HEK293 (cell line): ENCODE measurements at regions not wholly inside any gene's neighbourhood (a gene's known extent, or its start where the extent isn't known, plus 50 kb on each side); places are given as distances from the start of the nearest gene placed in this dataset.

ENCODE experiments used
- CTCF ChIA-PET: fragments of 350-600 bp; formaldehyde crosslinking; extraction: SDS; loops from one replicate; lab custom pipeline; 2021; ENCODE audit warnings: antibody characterized with exemption; lab: Yijun Ruan, JAX
- POLR2A ChIA-PET: fragments of 300-600 bp; formaldehyde crosslinking; extraction: SDS; loops from one replicate; lab custom pipeline; 2020; ENCODE audit warnings: antibody characterized with exemption, inconsistent platforms; lab: Yijun Ruan, JAX
- H3K27ac ChIP-seq: fragments of 200-500 bp; sonication (Bioruptor generic); 2 replicates; pipeline ENCODE4 v1.5.1; 2014; ENCODE audit warnings: low read depth, low read length, control low read depth, inconsistent platforms; ENCODE audit errors: extremely low read depth
- H3K36me3 ChIP-seq, 2 experiments: fragments of 200-500 bp in 1 of 2; sonication (Bioruptor generic) in 1 of 2; 1 replicate in 1 of 2; 2 replicates in 1 of 2; pipeline ENCODE4 v1.5.1; 2014 to 2017; ENCODE audit warnings: inconsistent platforms in 2 of 2, low read length in 2 of 2; ENCODE audit not compliant: control insufficient read depth in 2 of 2, insufficient read depth in 1 of 2
- H3K4me1 ChIP-seq: fragments of 200-500 bp; sonication (Bioruptor generic); 2 replicates; pipeline ENCODE4 v1.5.1; 2014; ENCODE audit warnings: mild to moderate bottlenecking, low read length, inconsistent platforms; ENCODE audit not compliant: control insufficient read depth, insufficient read depth
- H3K4me3 ChIP-seq: 2 replicates; pipeline ENCODE4 v1.5.1; 2011; ENCODE audit warnings: low read depth, mild to moderate bottlenecking, control low read depth, low read length, moderate library complexity
- H3K9me3 ChIP-seq: fragments of 200-500 bp; sonication (Bioruptor generic); 2 replicates; pipeline ENCODE4 v1.5.1; 2014; ENCODE audit warnings: low read depth, low read length, inconsistent platforms; ENCODE audit not compliant: control insufficient read depth, insufficient read depth
- EGR2 ChIP-seq: fragments of 450-650 bp; formaldehyde crosslinking; IDR thresholded peaks from 2 replicates; pipeline ENCODE4 v1.5.1; 2016; ENCODE audit warnings: low read depth, missing biosample characterization, missing genetic modification characterization
- TCF7L2 ChIP-seq: IDR thresholded peaks from 2 replicates; pipeline ENCODE4 v1.6.1; 2011; ENCODE audit warnings: low read depth, mild to moderate bottlenecking, inconsistent platforms, low read length, moderate library complexity, borderline replicate concordance
- TRIM28 ChIP-seq: IDR thresholded peaks from 2 replicates; pipeline ENCODE4 v1.6.1; 2011; ENCODE audit warnings: low read length, control low read depth, borderline replicate concordance
- ZFP37 ChIP-seq: fragments of 450-650 bp; formaldehyde crosslinking; IDR thresholded peaks from 2 replicates; pipeline ENCODE4 v1.5.1; 2016; ENCODE audit warnings: missing biosample characterization, missing genetic modification characterization
- ZIC2 ChIP-seq: fragments of 450-650 bp; formaldehyde crosslinking; IDR thresholded peaks from 2 replicates; pipeline ENCODE4 v1.5.1; 2016; ENCODE audit warnings: missing biosample characterization, missing genetic modification characterization
- ZNF223 ChIP-seq: fragments of 450-650 bp; formaldehyde crosslinking; IDR thresholded peaks from 2 replicates; pipeline ENCODE4 v1.5.1; 2016; ENCODE audit warnings: missing biosample characterization, missing genetic modification characterization
- ZNF350 ChIP-seq: fragments of 450-650 bp; formaldehyde crosslinking; IDR thresholded peaks from 2 replicates; pipeline ENCODE4 v1.5.0; 2017; ENCODE audit warnings: missing biosample characterization, mild to moderate bottlenecking, missing genetic modification characterization
- ZNF48 ChIP-seq: fragments of 450-650 bp; formaldehyde crosslinking; IDR thresholded peaks from 2 replicates; pipeline ENCODE4 v1.5.1; 2016; ENCODE audit warnings: missing biosample characterization, missing genetic modification characterization
- ZNF514 ChIP-seq: fragments of 450-650 bp; formaldehyde crosslinking; IDR thresholded peaks from 2 replicates; pipeline ENCODE4 v1.5.1; 2016; ENCODE audit warnings: missing biosample characterization, missing genetic modification characterization
- ZNF624 ChIP-seq: fragments of 450-650 bp; formaldehyde crosslinking; IDR thresholded peaks from 2 replicates; pipeline ENCODE4 v1.5.1; 2017; ENCODE audit warnings: missing biosample characterization, missing genetic modification characterization
- ZNF837 ChIP-seq: fragments of 450-650 bp; formaldehyde crosslinking; IDR thresholded peaks from 2 replicates; pipeline ENCODE4 v1.5.1; 2016; ENCODE audit warnings: missing biosample characterization, missing genetic modification characterization
- TF ChIP-seq, protein P1 (sequence below): fragments of 450-650 bp; formaldehyde crosslinking; IDR thresholded peaks from 2 replicates; pipeline ENCODE4 v1.5.1; 2016; ENCODE audit warnings: missing biosample characterization, missing genetic modification characterization
- TF ChIP-seq, protein P2 (sequence below): fragments of 450-650 bp; formaldehyde crosslinking; IDR thresholded peaks from 2 replicates; pipeline ENCODE4 v1.5.1; 2016; ENCODE audit warnings: missing biosample characterization, missing genetic modification characterization
- TF ChIP-seq, protein P3 (sequence below): fragments of 450-650 bp; formaldehyde crosslinking; IDR thresholded peaks from 2 replicates; pipeline ENCODE4 v1.5.1; 2017; ENCODE audit warnings: missing biosample characterization, missing genetic modification characterization
- TF ChIP-seq, protein P4 (sequence below): fragments of 450-650 bp; formaldehyde crosslinking; IDR thresholded peaks from 2 replicates; pipeline ENCODE4 v1.5.1; 2016; ENCODE audit warnings: missing biosample characterization, missing genetic modification characterization
- TF ChIP-seq, protein P5 (sequence below): fragments of 450-650 bp; formaldehyde crosslinking; IDR thresholded peaks from 2 replicates; pipeline ENCODE4 v1.5.0; 2017; ENCODE audit warnings: missing biosample characterization, missing genetic modification characterization, borderline replicate concordance

DNA sequence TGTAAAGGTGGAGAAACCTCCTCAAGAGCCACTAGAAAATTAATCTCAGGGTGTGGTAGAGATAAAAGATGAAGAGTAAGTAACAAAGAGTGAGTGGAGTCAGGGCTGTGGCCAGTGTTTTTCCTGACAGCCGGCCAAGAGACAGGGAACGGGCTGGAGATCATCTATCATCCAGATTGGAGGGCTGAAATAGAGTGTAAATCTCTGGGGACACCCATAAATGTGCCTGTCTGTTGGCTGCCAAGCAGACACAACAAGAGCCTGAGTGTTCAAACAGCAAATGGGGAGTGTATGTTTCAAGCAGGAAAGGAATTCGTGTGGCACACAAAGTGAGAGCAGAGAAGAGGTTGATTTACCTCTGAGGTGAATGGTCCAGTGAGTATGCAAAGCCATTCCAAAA is 326.4 kb upstream of the KHDRBS2 start (continued):
- TF ChIP-seq, protein P1, sequence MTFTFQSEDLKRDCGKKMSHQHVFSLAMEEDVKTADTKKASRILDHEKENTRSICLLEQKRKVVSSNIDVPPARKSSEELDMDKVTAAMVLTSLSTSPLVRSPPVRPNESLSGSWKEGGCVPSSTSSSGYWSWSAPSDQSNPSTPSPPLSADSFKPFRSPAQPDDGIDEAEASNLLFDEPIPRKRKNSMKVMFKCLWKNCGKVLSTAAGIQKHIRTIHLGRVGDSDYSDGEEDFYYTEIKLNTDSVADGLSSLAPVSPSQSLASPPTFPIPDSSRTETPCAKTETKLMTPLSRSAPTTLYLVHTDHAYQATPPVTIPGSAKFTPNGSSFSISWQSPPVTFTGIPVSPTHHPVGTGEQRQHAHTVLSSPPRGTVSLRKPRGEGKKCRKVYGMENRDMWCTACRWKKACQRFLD (tag by site-specific recombination) = no peak

DNA sequence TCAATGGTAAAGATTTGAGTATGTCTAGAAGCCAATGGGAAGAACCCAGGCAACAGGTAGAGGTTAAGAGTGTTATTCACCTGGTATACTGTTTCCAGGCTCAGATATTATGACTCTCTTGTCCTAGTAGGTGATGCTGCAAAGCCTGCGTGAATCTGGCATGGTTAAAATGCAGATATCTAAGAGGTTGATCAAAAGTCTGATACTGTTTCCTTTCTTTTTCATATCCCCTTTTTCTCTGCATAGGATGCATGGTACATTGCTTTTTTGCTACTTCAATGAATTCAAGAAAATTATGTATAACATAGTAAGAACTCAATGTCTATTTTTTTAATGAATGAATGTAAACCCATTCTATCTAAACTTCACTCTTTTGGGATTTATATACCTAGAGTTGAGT is 284.3 kb upstream of the KHDRBS2 start:
- Histone ChIP-seq H3K4me3 (no peak overlapping the region), H3K4me1 (no peaks in the 10 kb centered on the region), H3K36me3 (no peaks in the 10 kb centered on the region), H3K9me3 (no peaks in the 10 kb centered on the region), H3K27ac (no peak overlapping the region)
- TF ChIP-seq ZNF350 (tag by site-specific recombination) (no peak), TRIM28 (no peak), ZFP37 (tag by site-specific recombination) (no peak), ZNF48 (no peak), ZNF837 (tag by site-specific recombination) (no peak), ZNF624 (tag by site-specific recombination) (no peak), EGR2 (tag by site-specific recombination) (no peak), ZNF514 (no peak)
- TF ChIP-seq, protein P2, sequence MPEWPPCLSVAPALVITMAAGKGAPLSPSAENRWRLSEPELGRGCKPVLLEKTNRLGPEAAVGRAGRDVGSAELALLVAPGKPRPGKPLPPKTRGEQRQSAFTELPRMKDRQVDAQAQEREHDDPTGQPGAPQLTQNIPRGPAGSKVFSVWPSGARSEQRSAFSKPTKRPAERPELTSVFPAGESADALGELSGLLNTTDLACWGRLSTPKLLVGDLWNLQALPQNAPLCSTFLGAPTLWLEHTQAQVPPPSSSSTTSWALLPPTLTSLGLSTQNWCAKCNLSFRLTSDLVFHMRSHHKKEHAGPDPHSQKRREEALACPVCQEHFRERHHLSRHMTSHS (tag by site-specific recombination) = no peak
- TF ChIP-seq, protein P3, sequence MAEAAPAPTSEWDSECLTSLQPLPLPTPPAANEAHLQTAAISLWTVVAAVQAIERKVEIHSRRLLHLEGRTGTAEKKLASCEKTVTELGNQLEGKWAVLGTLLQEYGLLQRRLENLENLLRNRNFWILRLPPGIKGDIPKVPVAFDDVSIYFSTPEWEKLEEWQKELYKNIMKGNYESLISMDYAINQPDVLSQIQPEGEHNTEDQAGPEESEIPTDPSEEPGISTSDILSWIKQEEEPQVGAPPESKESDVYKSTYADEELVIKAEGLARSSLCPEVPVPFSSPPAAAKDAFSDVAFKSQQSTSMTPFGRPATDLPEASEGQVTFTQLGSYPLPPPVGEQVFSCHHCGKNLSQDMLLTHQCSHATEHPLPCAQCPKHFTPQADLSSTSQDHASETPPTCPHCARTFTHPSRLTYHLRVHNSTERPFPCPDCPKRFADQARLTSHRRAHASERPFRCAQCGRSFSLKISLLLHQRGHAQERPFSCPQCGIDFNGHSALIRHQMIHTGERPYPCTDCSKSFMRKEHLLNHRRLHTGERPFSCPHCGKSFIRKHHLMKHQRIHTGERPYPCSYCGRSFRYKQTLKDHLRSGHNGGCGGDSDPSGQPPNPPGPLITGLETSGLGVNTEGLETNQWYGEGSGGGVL (tag by site-specific recombination) = no peak
- TF ChIP-seq, protein P4, sequence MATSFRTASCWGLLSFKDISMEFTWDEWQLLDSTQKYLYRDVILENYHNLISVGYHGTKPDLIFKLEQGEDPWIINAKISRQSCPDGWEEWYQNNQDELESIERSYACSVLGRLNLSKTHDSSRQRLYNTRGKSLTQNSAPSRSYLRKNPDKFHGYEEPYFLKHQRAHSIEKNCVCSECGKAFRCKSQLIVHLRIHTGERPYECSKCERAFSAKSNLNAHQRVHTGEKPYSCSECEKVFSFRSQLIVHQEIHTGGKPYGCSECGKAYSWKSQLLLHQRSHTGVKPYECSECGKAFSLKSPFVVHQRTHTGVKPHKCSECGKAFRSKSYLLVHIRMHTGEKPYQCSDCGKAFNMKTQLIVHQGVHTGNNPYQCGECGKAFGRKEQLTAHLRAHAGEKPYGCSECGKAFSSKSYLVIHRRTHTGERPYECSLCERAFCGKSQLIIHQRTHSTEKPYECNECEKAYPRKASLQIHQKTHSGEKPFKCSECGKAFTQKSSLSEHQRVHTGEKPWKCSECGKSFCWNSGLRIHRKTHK = no peak
- CTCF ChIA-PET = no interaction called here
- POLR2A ChIA-PET = no interaction called here

DNA sequence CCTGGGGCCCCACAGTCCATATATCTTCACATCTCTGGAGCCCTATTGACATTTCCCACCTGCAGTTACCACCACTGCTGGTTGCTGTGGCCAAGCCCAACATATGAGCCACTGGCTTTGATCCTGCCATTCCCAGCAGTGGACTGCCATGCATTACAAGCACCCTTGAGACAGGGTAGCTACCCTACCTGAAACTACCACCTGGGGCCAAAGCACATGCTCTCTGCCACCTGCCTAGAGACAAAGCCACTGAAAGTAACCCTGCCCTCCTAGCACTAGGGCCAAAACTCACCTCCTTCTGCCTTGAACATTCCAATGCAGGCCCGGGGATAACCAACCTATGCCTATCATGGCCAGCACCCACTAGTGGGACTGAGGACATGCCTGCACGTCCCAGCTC is 255.5 kb upstream of the KHDRBS2 start:
- POLR2A ChIA-PET = no interaction called here
- no peak overlapping the region for H3K4me3 ChIP-seq
- CTCF ChIA-PET = no interaction called here
- H3K9me3 ChIP-seq = no peaks in the 10 kb centered on the region
- no peak for TF ChIP-seq ZIC2 (tag by site-specific recombination)
- TF ChIP-seq, protein P5, sequence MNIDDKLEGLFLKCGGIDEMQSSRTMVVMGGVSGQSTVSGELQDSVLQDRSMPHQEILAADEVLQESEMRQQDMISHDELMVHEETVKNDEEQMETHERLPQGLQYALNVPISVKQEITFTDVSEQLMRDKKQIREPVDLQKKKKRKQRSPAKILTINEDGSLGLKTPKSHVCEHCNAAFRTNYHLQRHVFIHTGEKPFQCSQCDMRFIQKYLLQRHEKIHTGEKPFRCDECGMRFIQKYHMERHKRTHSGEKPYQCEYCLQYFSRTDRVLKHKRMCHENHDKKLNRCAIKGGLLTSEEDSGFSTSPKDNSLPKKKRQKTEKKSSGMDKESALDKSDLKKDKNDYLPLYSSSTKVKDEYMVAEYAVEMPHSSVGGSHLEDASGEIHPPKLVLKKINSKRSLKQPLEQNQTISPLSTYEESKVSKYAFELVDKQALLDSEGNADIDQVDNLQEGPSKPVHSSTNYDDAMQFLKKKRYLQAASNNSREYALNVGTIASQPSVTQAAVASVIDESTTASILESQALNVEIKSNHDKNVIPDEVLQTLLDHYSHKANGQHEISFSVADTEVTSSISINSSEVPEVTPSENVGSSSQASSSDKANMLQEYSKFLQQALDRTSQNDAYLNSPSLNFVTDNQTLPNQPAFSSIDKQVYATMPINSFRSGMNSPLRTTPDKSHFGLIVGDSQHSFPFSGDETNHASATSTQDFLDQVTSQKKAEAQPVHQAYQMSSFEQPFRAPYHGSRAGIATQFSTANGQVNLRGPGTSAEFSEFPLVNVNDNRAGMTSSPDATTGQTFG (tag by site-specific recombination) = no peak
- TF ChIP-seq TCF7L2 = no peak
- TF ChIP-seq ZNF223 (tag by site-specific recombination) = no peak
- H3K4me1 ChIP-seq = no peaks in the 10 kb centered on the region
- no peaks in the 10 kb centered on the region for H3K36me3 ChIP-seq
- H3K27ac ChIP-seq = no peak overlapping the region
